Activated naive CD4-positive, alpha-beta T cell treated with anti-CD3 and anti-CD28 coated beads for 36 hours (primary cell): ENCODE measurements at regions not wholly inside any gene's neighbourhood (a gene's known extent, or its start where the extent isn't known, plus 50 kb on each side); places are given as distances from the start of the nearest gene placed in this dataset.

Source experiments
- CTCF ChIA-PET: fragments of 350-600 bp; sonication (Branson Sonifier 250); formaldehyde crosslinking; loops from one replicate; lab custom pipeline; 2021; ENCODE audit warnings: antibody characterized with exemption; lab: Charles Lee
- DNase-seq: peaks from one replicate; pipeline ENCODE4 v3.0.0-alpha.2; 2020
- H3K27ac Mint-ChIP-seq: one replicate; pipeline ENCODE4 v1.8.0; 2021; ENCODE audit warnings: mild to moderate bottlenecking, mixed read lengths
- H3K27me3 Mint-ChIP-seq: one replicate; pipeline ENCODE4 v1.8.0; 2021; ENCODE audit warnings: low read depth, mixed read lengths
- H3K36me3 Mint-ChIP-seq: one replicate; pipeline ENCODE4 v1.8.0; 2021; ENCODE audit warnings: low read depth, mixed read lengths
- H3K4me1 Mint-ChIP-seq: one replicate; pipeline ENCODE4 v1.8.0; 2021; ENCODE audit warnings: low read depth, mixed read lengths
- H3K4me3 Mint-ChIP-seq: one replicate; pipeline ENCODE4 v1.8.0; 2021; ENCODE audit warnings: mild to moderate bottlenecking, moderate library complexity, mixed read lengths
- H3K9me3 Mint-ChIP-seq: one replicate; pipeline ENCODE4 v1.8.0; 2021; ENCODE audit warnings: mixed read lengths
- intact Hi-C: fragments of 100-400 bp; cut with micrococcal nuclease; formaldehyde crosslinking; loops from one replicate; pipeline ENCODE4 v1.15.1; 2023

- Mint-ChIP-seq H3K4me3 (no peak overlapping the region), H3K9me3 (no peaks in the 10 kb centered on the region), H3K36me3 (no peaks in the 10 kb centered on the region), H3K27ac (no peak overlapping the region), H3K27me3 (peaks cover 2% of the 10 kb centered on the region), H3K4me1 (no peaks in the 10 kb centered on the region)
- no peak for DNase-seq
- CTCF ChIA-PET: no interaction called here
- intact Hi-C loops: no loop called here
Observed at GRCh38 chr11:92276773-92277172, 52.2 kb downstream of the FAT3 start.

- Mint-ChIP-seq H3K4me3 (no peak overlapping the region), H3K27me3 (peaks cover 2% of the 10 kb centered on the region), H3K4me1 (no peaks in the 10 kb centered on the region), H3K27ac (no peak overlapping the region), H3K36me3 (no peaks in the 10 kb centered on the region), H3K9me3 (no peaks in the 10 kb centered on the region)
- DNase-seq: no peak
- CTCF ChIA-PET: interaction anchor here (0.7 kb wide), 1 partner anchor 575 kb away, joined by 3 read pairs; no protein-coding TSS in a partner anchor
- intact Hi-C loops: no loop called here
Observed at GRCh38 chr11:92277871-92278270, 53.3 kb downstream of the FAT3 start.

- intact Hi-C loops: no loop called here
- Mint-ChIP-seq H3K9me3 (no peaks in the 10 kb centered on the region), H3K36me3 (no peaks in the 10 kb centered on the region), H3K27me3 (peaks cover 2% of the 10 kb centered on the region), H3K4me1 (no peaks in the 10 kb centered on the region), H3K27ac (no peak overlapping the region), H3K4me3 (no peak overlapping the region)
- CTCF ChIA-PET: no interaction called here
- no peak for DNase-seq
Observed at GRCh38 chr11:92278791-92279433, 54.3 kb downstream of the FAT3 start.

- H3K36me3 Mint-ChIP-seq: no peaks in the 10 kb centered on the region
- H3K4me3 Mint-ChIP-seq: no peak overlapping the region
- no peaks in the 10 kb centered on the region for H3K27me3 Mint-ChIP-seq
- CTCF ChIA-PET: no interaction called here
- no peaks in the 10 kb centered on the region for H3K4me1 Mint-ChIP-seq
- H3K9me3 Mint-ChIP-seq: no peaks in the 10 kb centered on the region
- H3K27ac Mint-ChIP-seq: no peak overlapping the region
- intact Hi-C loops: no loop called here
- DNase-seq: no peak
Observed at GRCh38 chr11:92284107-92284506, 59.5 kb downstream of the FAT3 start.

- no peak for DNase-seq
- no peaks in the 10 kb centered on the region for H3K27me3 Mint-ChIP-seq
- no peak overlapping the region for H3K4me3 Mint-ChIP-seq
- H3K9me3 Mint-ChIP-seq: no peaks in the 10 kb centered on the region
- no peaks in the 10 kb centered on the region for H3K36me3 Mint-ChIP-seq
- intact Hi-C loops: no loop called here
- CTCF ChIA-PET: no interaction called here
- H3K4me1 Mint-ChIP-seq: no peaks in the 10 kb centered on the region
- H3K27ac Mint-ChIP-seq: no peak overlapping the region
Observed at GRCh38 chr11:92284558-92284957, 59.9 kb downstream of the FAT3 start.

- Mint-ChIP-seq H3K36me3 (no peaks in the 10 kb centered on the region), H3K4me1 (no peaks in the 10 kb centered on the region), H3K27me3 (no peaks in the 10 kb centered on the region), H3K4me3 (no peak overlapping the region), H3K27ac (no peak overlapping the region), H3K9me3 (no peaks in the 10 kb centered on the region)
- intact Hi-C loops: no loop called here
- CTCF ChIA-PET: no interaction called here
- DNase-seq: no peak
Observed at GRCh38 chr11:92285776-92286175, 61.2 kb downstream of the FAT3 start.

GRCh38 chr11:92286709-92287108 lies 62.1 kb downstream of the FAT3 start:
- CTCF ChIA-PET: no interaction called here
- intact Hi-C loops: no loop called here
- Mint-ChIP-seq H3K9me3 (no peaks in the 10 kb centered on the region), H3K36me3 (no peaks in the 10 kb centered on the region), H3K4me1 (no peaks in the 10 kb centered on the region), H3K27me3 (no peaks in the 10 kb centered on the region), H3K27ac (no peak overlapping the region), H3K4me3 (no peak overlapping the region)
- no peak for DNase-seq

GRCh38 chr11:92295175-92296137 lies 70.8 kb downstream of the FAT3 start:
- H3K4me3 Mint-ChIP-seq: no peak overlapping the region

GRCh38 chr11:92296138-92296515 lies 71.5 kb downstream of the FAT3 start:
- intact Hi-C loops: no loop called here
- Mint-ChIP-seq H3K27me3 (peaks cover 4% of the 10 kb centered on the region), H3K27ac (no peak overlapping the region), H3K9me3 (no peaks in the 10 kb centered on the region), H3K36me3 (no peaks in the 10 kb centered on the region), H3K4me3 (no peak overlapping the region), H3K4me1 (no peaks in the 10 kb centered on the region)
- no peak for DNase-seq
- CTCF ChIA-PET: no interaction called here

More at GRCh38 chr11:92295175-92296137, 70.8 kb downstream of the FAT3 start:
- H3K4me1 Mint-ChIP-seq: no peaks in the 10 kb centered on the region
- H3K36me3 Mint-ChIP-seq: no peaks in the 10 kb centered on the region
- intact Hi-C loops: no loop called here
- H3K9me3 Mint-ChIP-seq: no peaks in the 10 kb centered on the region
- CTCF ChIA-PET: no interaction called here
- H3K27me3 Mint-ChIP-seq: peaks cover 4% of the 10 kb centered on the region
- no peak overlapping the region for H3K27ac Mint-ChIP-seq
- no peak for DNase-seq

GRCh38 chr11:92297567-92298553 lies 73.2 kb downstream of the FAT3 start:
- Mint-ChIP-seq H3K4me3 (no peak overlapping the region), H3K27me3 (peaks cover 4% of the 10 kb centered on the region), H3K27ac (no peak overlapping the region), H3K36me3 (no peaks in the 10 kb centered on the region), H3K4me1 (no peaks in the 10 kb centered on the region), H3K9me3 (no peaks in the 10 kb centered on the region)
- intact Hi-C loops: no loop called here
- CTCF ChIA-PET: no interaction called here
- no peak for DNase-seq

GRCh38 chr11:92300876-92301275 lies 76.3 kb downstream of the FAT3 start:
- no peak for DNase-seq

GRCh38 chr11:92302770-92303169 lies 78.2 kb downstream of the FAT3 start:
- H3K27ac Mint-ChIP-seq: no peak overlapping the region
- H3K9me3 Mint-ChIP-seq: peaks cover 1% of the 10 kb centered on the region
- intact Hi-C loops: no loop called here
- CTCF ChIA-PET: no interaction called here
- DNase-seq: no peak
- no peaks in the 10 kb centered on the region for H3K4me1 Mint-ChIP-seq
- H3K4me3 Mint-ChIP-seq: no peak overlapping the region
- H3K27me3 Mint-ChIP-seq: no peaks in the 10 kb centered on the region
- no peaks in the 10 kb centered on the region for H3K36me3 Mint-ChIP-seq

More at GRCh38 chr11:92300876-92301275, 76.3 kb downstream of the FAT3 start:
- CTCF ChIA-PET: no interaction called here
- Mint-ChIP-seq H3K36me3 (no peaks in the 10 kb centered on the region), H3K9me3 (peaks cover 1% of the 10 kb centered on the region), H3K4me3 (no peak overlapping the region), H3K27me3 (peaks cover 4% of the 10 kb centered on the region), H3K4me1 (no peaks in the 10 kb centered on the region), H3K27ac (no peak overlapping the region)
- intact Hi-C loops: no loop called here
